ENCODE measurements at regions not wholly inside any gene's neighbourhood (a gene's known extent, or its start where the extent isn't known, plus 50 kb on each side); places are given as distances from the start of the nearest gene placed in this dataset.
"Not testable (repeated sequence)": the region's sequence is repeated elsewhere in the genome, so short reads cannot be mapped to it uniquely, and the experiment has no call there.

DNA sequence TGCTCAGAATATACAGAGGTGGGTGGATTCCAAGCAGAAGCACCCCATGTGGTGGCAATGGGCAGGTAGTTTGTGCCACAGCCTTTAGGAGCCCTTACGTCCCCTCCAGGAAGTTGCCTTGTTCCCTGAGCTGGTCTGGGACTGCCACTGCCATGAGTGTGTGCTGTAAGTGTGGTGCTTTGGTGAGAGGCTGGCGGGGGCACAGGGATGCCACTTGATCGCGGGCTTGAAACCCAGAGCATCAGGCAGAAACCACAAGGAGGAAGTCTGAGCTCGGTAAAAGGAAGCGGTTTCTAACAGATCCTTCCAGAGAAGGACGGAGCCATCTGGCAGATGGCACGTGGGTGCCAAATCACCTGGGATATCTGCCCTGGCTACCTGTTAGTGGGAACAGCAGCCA, 221.3 kb downstream of the ZNF479 start:
- H3K4me3 ChIP-seq; H3K36me3 ChIP-seq; H3K27ac ChIP-seq; H3K27me3 ChIP-seq; H3K4me1 ChIP-seq; H3K9me3 ChIP-seq; DNase-seq (ENCODE audit: low spot score in 2 of 2): not testable (repeated sequence)
- no CpG with 5 or more reads among the region's 8 CpGs for WGBS

DNA sequence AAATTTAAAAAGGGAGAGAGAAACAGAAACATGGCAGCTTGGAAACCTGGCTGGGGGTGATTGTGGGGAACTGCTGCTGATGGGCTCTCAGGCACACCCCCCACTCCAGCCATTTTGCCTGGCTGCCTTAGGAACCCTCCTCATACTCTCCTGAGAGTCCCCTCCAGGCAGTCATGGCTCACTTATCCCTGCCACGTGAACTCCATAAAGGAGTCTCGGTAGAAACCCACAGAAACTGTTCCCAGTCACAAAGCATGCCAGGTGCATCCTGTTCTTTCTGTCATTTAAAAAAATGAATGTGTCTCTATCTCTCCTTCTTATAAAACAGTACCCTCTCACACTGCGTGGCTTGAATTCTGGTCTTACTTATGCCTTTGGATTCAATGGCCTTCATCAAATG, 242.8 kb downstream of the ZNF479 start:
- not testable (repeated sequence) for H3K36me3 ChIP-seq; DNase-seq (ENCODE audit: low spot score in 2 of 2); H3K27ac ChIP-seq; H3K27me3 ChIP-seq; H3K4me3 ChIP-seq; H3K4me1 ChIP-seq; H3K9me3 ChIP-seq
- 54% methylated on average over 3 of the region's 3 CpGs for WGBS

DNA sequence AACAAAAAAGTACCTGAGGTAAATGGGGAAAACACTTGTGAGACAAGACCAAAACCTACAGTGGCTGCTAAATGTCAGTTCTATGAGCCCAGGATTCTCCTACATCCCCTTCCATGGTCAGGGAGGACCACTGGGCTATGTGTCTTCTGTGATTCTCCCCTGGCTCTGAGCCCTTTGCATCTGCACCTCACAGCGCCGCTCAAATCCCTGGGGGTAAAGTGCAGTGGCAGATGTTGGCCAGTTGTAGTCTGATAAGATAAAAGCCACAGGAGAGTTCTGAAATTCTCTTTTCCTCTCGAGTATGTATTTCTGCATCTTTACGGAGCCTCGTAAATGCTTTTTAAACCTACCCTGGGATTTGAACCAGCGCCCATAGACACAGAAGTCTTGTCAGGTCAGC, 247.1 kb downstream of the ZNF479 start:
- H3K4me1 ChIP-seq; DNase-seq (ENCODE audit: low spot score in 2 of 2); H3K36me3 ChIP-seq; H3K4me3 ChIP-seq; H3K27me3 ChIP-seq; H3K9me3 ChIP-seq; H3K27ac ChIP-seq: not testable (repeated sequence)
- WGBS, result 80% methylated on average over 3 of the region's 6 CpGs

DNA sequence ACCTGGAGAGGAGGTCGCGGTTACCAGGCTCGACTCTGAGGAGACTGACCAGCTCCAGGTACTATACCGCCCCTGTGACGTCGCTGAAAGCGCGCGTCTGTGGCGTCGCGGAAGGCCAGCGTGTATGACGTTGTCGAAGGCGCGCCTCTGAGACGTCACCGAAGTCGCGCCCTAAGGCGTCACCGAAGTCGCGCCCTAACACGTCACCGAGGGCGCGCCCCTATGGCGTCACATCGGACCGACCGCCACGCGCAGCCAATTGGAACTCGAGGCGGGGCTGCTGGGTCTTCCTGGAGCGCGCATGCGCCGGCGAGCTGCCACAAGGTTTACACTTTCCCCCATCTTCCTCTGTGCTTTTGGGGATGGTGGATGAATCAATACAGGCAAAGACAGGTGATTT, 249.9 kb downstream of the ZNF479 start:
- not testable (repeated sequence) for H3K9me3 ChIP-seq; H3K27ac ChIP-seq; H3K4me3 ChIP-seq; H3K4me1 ChIP-seq; DNase-seq (ENCODE audit: low spot score in 2 of 2); H3K27me3 ChIP-seq; H3K36me3 ChIP-seq
- WGBS, result 69% methylated on average over 17 of the region's 42 CpGs
